Vagina (tissue), 2 donors: ENCODE measurements at regions not wholly inside any gene's neighbourhood (a gene's known extent, or its start where the extent isn't known, plus 50 kb on each side); places are given as distances from the start of the nearest gene placed in this dataset.

Source experiments
- POLR2A ChIP-seq, 2 donors: fragments of 450-650 bp; IDR thresholded peaks; one replicate each; pipeline ENCODE4 v1.6.1; 2017; ENCODE audit warnings: antibody characterized with exemption in 2 of 2, mild to moderate bottlenecking in 2 of 2, moderate library complexity in 2 of 2
- POLR2AphosphoS5 ChIP-seq, 2 donors: sonication (generic); formaldehyde crosslinking; IDR thresholded peaks; one replicate each; pipeline ENCODE4 v1.9.0; 2017; ENCODE audit warnings: antibody characterized with exemption in 2 of 2, mild to moderate bottlenecking in 2 of 2, low read depth in 1 of 2; ENCODE audit not compliant: insufficient read depth in 1 of 2
- TF ChIP-seq, protein P1 (sequence below), 3 experiments: fragments of 450-650 bp in 2 of 3; fragments of 200-600 bp in 1 of 3; sonication (generic) in 1 of 3; IDR thresholded peaks; one replicate each; pipeline ENCODE4 v1.5.1; 2017 to 2019; ENCODE audit warnings: antibody characterized with exemption in 3 of 3, mild to moderate bottlenecking in 2 of 3, moderate library complexity in 2 of 3

DNA sequence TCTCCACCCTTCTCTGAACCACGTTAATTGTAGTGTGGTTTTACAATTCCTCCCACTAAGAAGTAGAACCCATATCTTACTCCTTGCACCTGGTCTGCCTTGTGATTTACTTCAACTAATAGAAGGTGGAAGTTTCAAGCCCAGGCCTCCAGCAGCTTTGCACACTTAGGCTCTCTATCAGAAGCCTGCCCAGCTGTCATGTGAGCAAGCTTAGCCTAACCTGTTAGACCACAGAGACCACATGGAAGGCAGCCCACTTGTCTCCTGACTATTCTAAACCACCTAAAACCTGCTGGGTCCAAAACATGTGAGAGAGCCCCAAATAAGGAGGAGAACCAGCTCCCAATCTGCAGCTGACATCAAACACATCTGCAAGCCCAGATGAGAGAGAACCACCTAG lies 127.6 kb upstream of the BTBD3 start:
- TF ChIP-seq, protein P1, sequence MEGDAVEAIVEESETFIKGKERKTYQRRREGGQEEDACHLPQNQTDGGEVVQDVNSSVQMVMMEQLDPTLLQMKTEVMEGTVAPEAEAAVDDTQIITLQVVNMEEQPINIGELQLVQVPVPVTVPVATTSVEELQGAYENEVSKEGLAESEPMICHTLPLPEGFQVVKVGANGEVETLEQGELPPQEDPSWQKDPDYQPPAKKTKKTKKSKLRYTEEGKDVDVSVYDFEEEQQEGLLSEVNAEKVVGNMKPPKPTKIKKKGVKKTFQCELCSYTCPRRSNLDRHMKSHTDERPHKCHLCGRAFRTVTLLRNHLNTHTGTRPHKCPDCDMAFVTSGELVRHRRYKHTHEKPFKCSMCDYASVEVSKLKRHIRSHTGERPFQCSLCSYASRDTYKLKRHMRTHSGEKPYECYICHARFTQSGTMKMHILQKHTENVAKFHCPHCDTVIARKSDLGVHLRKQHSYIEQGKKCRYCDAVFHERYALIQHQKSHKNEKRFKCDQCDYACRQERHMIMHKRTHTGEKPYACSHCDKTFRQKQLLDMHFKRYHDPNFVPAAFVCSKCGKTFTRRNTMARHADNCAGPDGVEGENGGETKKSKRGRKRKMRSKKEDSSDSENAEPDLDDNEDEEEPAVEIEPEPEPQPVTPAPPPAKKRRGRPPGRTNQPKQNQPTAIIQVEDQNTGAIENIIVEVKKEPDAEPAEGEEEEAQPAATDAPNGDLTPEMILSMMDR (IDR thresholded peaks at IDR 0.05): no peak
- TF ChIP-seq POLR2A (IDR thresholded peaks at IDR 0.05) (no peak), POLR2AphosphoS5 (IDR thresholded peaks at IDR 0.05; ENCODE audit: insufficient read depth in 1 of 2, low read depth in 1 of 2) (no peak)
